Upper lobe of left lung (tissue), 6 donors: ENCODE measurements at regions not wholly inside any gene's neighbourhood (a gene's known extent, or its start where the extent isn't known, plus 50 kb on each side); places are given as distances from the start of the nearest gene placed in this dataset.

Experiments used
- ATAC-seq, 2 donors: fragments of 200-7000 bp; cut with Tn5 transposase; one replicate each; pipeline ENCODE4 v1.9.1; 2022; ENCODE audit warnings: mild to moderate bottlenecking in 2 of 2, moderate library complexity in 2 of 2; ENCODE audit not compliant: low FRiP score in 2 of 2
- DNase-seq, 2 donors: peaks; one replicate each; pipeline ENCODE4 v3.0.0-alpha.2; 2019 to 2020
- H3K27ac ChIP-seq, 4 donors: fragments of 200-600 bp; sonication (generic); one replicate each; pipeline ENCODE4 v1.5.1; 2016 to 2019
- H3K27me3 ChIP-seq, 4 donors: fragments of 200-600 bp; sonication (generic); one replicate each; pipeline ENCODE4 v1.5.1; 2017 to 2019
- H3K36me3 ChIP-seq, 4 donors: fragments of 200-600 bp; sonication (generic); one replicate each; pipeline ENCODE4 v1.5.1; 2016 to 2019
- H3K4me1 ChIP-seq, 4 donors: fragments of 200-600 bp; sonication (generic); one replicate each; pipeline ENCODE4 v1.5.1; 2018 to 2019
- H3K4me3 ChIP-seq, 4 donors: fragments of 200-600 bp; sonication (generic); one replicate each; pipeline ENCODE4 v1.5.1; 2017 to 2019; ENCODE audit warnings: mild to moderate bottlenecking in 2 of 4, moderate library complexity in 1 of 4
- H3K9me3 ChIP-seq, 4 donors: fragments of 200-600 bp; sonication (generic); one replicate each; pipeline ENCODE4 v1.5.1; 2018 to 2019
- EP300 ChIP-seq, 4 donors: sonication (generic); formaldehyde crosslinking; IDR thresholded peaks; one replicate each; pipeline ENCODE4 v1.5.1; 2017; ENCODE audit warnings: antibody characterized with exemption in 4 of 4, control low read depth in 2 of 4
- POLR2A ChIP-seq, 4 donors: fragments of 450-650 bp; IDR thresholded peaks; one replicate each; pipeline ENCODE4 v1.5.1; 2016 to 2017; ENCODE audit warnings: antibody characterized with exemption in 4 of 4, mild to moderate bottlenecking in 2 of 4
- POLR2AphosphoS5 ChIP-seq, 2 donors: sonication (generic); formaldehyde crosslinking; IDR thresholded peaks; one replicate each; pipeline ENCODE4 v1.5.1; 2017; ENCODE audit warnings: antibody characterized with exemption in 2 of 2
- WGBS, 2 donors: methylation state at CpG; one replicate each; pipeline ENCODE4 v1.1.5; 2017 to 2018; 5-methylcytosine and 5-hydroxymethylcytosine counted together
- TF ChIP-seq, protein P1 (sequence below), 6 experiments: fragments of 450-650 bp in 4 of 6; fragments of 200-600 bp in 2 of 6; sonication (generic) in 2 of 6; IDR thresholded peaks; one replicate each; pipeline ENCODE4 v1.5.1; 2016 to 2019; ENCODE audit warnings: antibody characterized with exemption in 6 of 6
- donor health status: DM: no; HTN: no; CAD: no; lungs with moderate emphysema.
- donor health status: DM: no; HTN: yes; CAD: no; lungs with severe emphysema.

DNA sequence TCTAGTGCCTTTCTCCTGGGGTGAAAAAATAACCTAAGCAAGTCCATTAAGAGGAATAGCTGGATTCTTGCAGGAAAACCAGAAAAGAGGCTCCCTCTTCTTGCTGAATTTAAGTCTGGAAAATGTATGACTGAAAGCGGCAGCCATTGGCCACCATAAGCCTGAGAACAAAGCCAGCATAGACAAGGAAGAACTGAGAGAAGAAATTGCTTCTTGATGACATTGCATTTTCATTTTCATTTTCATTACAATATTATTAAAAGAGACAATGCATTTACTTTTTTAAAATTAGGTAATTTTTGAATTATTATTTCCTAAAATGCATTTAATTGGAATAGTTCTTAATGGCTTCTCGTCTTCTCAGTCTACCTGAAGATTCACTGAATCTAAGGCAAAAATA, 1157.5 kb upstream of the ZEB2 start:
- Histone ChIP-seq H3K9me3 (no peaks in the 10 kb centered on the region), H3K4me3 (no peak overlapping the region), H3K4me1 (no peaks in the 10 kb centered on the region), H3K36me3 (no peaks in the 10 kb centered on the region), H3K27me3 (no peaks in the 10 kb centered on the region), H3K27ac (no peak overlapping the region)
- TF ChIP-seq EP300 (IDR thresholded peaks at IDR 0.05), result no peak
- no peak for TF ChIP-seq POLR2AphosphoS5 (IDR thresholded peaks at IDR 0.05)
- TF ChIP-seq POLR2A (IDR thresholded peaks at IDR 0.05), result no peak
- TF ChIP-seq, protein P1, sequence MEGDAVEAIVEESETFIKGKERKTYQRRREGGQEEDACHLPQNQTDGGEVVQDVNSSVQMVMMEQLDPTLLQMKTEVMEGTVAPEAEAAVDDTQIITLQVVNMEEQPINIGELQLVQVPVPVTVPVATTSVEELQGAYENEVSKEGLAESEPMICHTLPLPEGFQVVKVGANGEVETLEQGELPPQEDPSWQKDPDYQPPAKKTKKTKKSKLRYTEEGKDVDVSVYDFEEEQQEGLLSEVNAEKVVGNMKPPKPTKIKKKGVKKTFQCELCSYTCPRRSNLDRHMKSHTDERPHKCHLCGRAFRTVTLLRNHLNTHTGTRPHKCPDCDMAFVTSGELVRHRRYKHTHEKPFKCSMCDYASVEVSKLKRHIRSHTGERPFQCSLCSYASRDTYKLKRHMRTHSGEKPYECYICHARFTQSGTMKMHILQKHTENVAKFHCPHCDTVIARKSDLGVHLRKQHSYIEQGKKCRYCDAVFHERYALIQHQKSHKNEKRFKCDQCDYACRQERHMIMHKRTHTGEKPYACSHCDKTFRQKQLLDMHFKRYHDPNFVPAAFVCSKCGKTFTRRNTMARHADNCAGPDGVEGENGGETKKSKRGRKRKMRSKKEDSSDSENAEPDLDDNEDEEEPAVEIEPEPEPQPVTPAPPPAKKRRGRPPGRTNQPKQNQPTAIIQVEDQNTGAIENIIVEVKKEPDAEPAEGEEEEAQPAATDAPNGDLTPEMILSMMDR (IDR thresholded peaks at IDR 0.05), result no peak
- ATAC-seq, result no peak
- WGBS, 2 donors, result 93 to 96% methylated on average over 2 of the region's 2 CpGs
- no peak for DNase-seq

DNA sequence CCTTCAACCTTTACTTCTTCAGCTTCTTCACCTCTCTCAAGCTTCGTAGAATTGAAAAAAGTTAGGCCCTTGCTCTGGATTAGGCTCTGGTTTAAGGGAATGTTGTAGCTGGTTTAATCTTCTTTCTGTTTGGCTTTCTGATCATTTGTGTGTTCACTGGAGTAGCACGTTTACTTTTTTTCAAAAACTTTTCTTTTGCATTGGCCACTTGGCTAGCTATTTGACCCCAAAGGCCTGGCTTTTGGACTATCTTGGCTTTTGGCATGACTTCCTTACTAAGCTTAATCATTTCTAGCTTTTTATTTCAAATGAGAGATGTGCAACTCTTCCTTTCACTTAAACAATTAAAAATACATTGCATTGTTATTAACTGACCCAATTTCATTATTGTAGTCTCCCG, 1154.8 kb upstream of the ZEB2 start:
- ATAC-seq, result no peak
- H3K4me1 ChIP-seq, result no peaks in the 10 kb centered on the region
- H3K27me3 ChIP-seq, result no peaks in the 10 kb centered on the region
- H3K4me3 ChIP-seq, result no peak overlapping the region
- no peaks in the 10 kb centered on the region for H3K36me3 ChIP-seq
- WGBS, 2 donors, result 85 to 87% methylated on average over 3 of the region's 3 CpGs
- DNase-seq, result no peak
- H3K27ac ChIP-seq, result no peak overlapping the region
- no peaks in the 10 kb centered on the region for H3K9me3 ChIP-seq
- TF ChIP-seq POLR2A (IDR thresholded peaks at IDR 0.05), result no peak
- TF ChIP-seq, protein P1 (IDR thresholded peaks at IDR 0.05), result no peak
- TF ChIP-seq EP300 (IDR thresholded peaks at IDR 0.05), result no peak
- TF ChIP-seq POLR2AphosphoS5 (IDR thresholded peaks at IDR 0.05), result no peak

DNA sequence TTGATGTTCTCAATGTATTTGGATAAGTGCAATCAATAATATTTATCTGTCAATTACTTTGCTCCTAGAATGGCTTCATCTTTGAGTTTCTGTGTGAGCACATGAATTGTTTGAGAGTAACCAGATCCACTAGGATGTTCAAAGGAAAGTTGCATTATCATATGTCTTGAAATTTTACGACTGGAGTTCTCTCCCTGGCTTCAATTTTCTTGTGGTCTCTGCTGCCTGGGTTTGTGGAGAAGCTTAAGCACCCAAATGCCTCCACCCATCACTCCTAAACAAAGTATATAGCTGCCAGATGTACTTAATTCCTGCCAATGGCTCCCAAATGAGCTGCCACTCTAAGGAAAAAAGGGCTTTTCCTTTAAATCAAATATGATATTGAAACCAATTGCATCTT, 1149.4 kb upstream of the ZEB2 start:
- no peak for TF ChIP-seq POLR2A (IDR thresholded peaks at IDR 0.05)
- TF ChIP-seq POLR2AphosphoS5 (IDR thresholded peaks at IDR 0.05), result no peak
- TF ChIP-seq EP300 (IDR thresholded peaks at IDR 0.05), result no peak
- TF ChIP-seq, protein P1 (IDR thresholded peaks at IDR 0.05), result no peak
- Histone ChIP-seq H3K27me3 (no peaks in the 10 kb centered on the region), H3K4me1 (no peaks in the 10 kb centered on the region), H3K9me3 (no peaks in the 10 kb centered on the region), H3K4me3 (no peak overlapping the region), H3K36me3 (no peaks in the 10 kb centered on the region), H3K27ac (no peak overlapping the region)
- no peak for ATAC-seq
- WGBS, 2 donors, result 83 to 88% methylated on average over 1 of the region's 1 CpG
- DNase-seq, result no peak

DNA sequence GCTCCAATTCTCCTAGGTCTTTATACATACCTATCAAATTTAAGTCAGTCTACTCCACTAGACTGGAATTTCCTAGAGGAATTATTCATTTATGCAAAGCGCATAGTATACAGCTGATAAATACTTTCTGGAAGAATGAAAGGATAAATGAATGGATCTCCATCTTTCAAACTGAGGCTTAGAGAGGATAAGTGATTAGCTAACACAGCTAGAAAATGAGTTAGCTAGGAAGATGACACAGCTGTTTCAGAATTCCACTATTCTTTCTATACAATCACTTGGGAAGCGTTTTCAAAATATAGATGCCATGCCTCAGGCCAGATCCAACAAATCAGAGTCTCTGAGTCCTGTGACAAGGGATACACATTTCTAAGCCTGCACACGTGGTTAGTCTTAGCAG, 1146.6 kb upstream of the ZEB2 start:
- H3K9me3 ChIP-seq, result no peaks in the 10 kb centered on the region
- no peak overlapping the region for H3K4me3 ChIP-seq
- WGBS, 2 donors, result 84 to 86% methylated on average over 3 of the region's 3 CpGs
- ATAC-seq (no peak), DNase-seq (no peak)
- no peaks in the 10 kb centered on the region for H3K27me3 ChIP-seq
- no peak overlapping the region for H3K27ac ChIP-seq
- H3K4me1 ChIP-seq, result no peaks in the 10 kb centered on the region
- TF ChIP-seq POLR2AphosphoS5 (IDR thresholded peaks at IDR 0.05) (no peak), EP300 (IDR thresholded peaks at IDR 0.05) (no peak), POLR2A (IDR thresholded peaks at IDR 0.05) (no peak)
- TF ChIP-seq, protein P1 (IDR thresholded peaks at IDR 0.05), result no peak
- no peaks in the 10 kb centered on the region for H3K36me3 ChIP-seq

DNA sequence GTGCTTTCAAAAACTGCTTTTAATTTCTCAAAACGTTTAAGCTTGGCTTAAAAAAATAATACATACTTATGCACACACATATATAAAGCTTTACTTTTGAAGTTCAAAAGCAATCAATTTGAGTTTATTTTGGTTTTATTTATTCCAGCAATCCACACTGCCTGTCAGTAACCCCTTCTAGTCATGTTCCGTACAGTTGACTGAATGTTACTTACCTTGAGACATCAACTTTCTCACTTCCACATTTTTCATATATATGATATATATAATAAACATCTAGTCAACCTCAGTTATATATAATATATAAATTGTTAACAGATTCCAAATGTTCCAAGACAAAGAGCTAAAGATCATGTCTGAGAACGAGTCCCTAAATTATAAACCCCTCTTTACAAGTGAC, 1137.3 kb upstream of the ZEB2 start:
- Histone ChIP-seq H3K9me3 (no peaks in the 10 kb centered on the region), H3K36me3 (no peaks in the 10 kb centered on the region), H3K4me1 (no peaks in the 10 kb centered on the region), H3K27me3 (no peaks in the 10 kb centered on the region), H3K27ac (no peak overlapping the region), H3K4me3 (no peak overlapping the region)
- ATAC-seq (no peak), DNase-seq (no peak)
- no peak for TF ChIP-seq POLR2AphosphoS5 (IDR thresholded peaks at IDR 0.05)
- TF ChIP-seq POLR2A (IDR thresholded peaks at IDR 0.05), result no peak
- no peak for TF ChIP-seq EP300 (IDR thresholded peaks at IDR 0.05)
- TF ChIP-seq, protein P1 (IDR thresholded peaks at IDR 0.05), result no peak
- WGBS, 2 donors, result 81 to 89% methylated on average over 3 of the region's 3 CpGs
